ENCODE measurements at regions not wholly inside any gene's neighbourhood (a gene's known extent, or its start where the extent isn't known, plus 50 kb on each side); places are given as distances from the start of the nearest gene placed in this dataset.

GRCh38 chr11:92123540-92123939 is 101.1 kb upstream of the FAT3 start:
- no peaks in the 10 kb centered on the region for H3K4me1 ChIP-seq
- no peak overlapping the region for H3K4me3 ChIP-seq
- no peak overlapping the region for H3K9ac ChIP-seq (ENCODE audit: low read depth in 2 of 2, low read length in 2 of 2)
- no peaks in the 10 kb centered on the region for H3K36me3 ChIP-seq
- TF ChIP-seq CTCF (IDR thresholded peaks at IDR 0.05), result no peak
- no peaks in the 10 kb centered on the region for H3K27me3 ChIP-seq
- DNase-seq, result no peak
- intact Hi-C loops (cut with DNase I), result no loop called here
- H3K27ac ChIP-seq, result no peak overlapping the region
- H3K9me3 ChIP-seq, result no peaks in the 10 kb centered on the region

DNA sequence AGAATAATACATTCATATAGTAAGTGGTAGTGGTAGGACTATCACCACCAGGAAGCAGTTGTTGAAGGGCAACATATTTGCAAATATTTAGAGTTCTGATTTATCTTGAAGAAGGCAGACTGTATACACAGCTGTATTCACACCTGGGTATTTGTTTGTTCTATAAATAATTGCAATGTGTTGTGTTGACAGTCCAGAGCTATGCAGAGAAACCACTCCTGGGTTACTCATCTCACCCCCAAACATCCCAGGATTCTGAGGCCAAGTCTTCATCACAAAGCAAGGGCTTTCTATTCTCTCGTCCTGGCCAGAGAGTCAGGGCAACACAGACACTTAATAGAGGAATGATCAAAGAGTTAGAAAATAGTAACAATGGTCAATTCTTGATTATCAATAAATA is 102.1 kb upstream of the FAT3 start:
- no peak for DNase-seq
- Histone ChIP-seq H3K36me3 (no peaks in the 10 kb centered on the region), H3K9me3 (no peaks in the 10 kb centered on the region), H3K4me3 (no peak overlapping the region), H3K27me3 (no peaks in the 10 kb centered on the region), H3K9ac (ENCODE audit: low read depth in 2 of 2, low read length in 2 of 2) (no peak overlapping the region), H3K4me1 (no peaks in the 10 kb centered on the region), H3K27ac (no peak overlapping the region)
- intact Hi-C loops (cut with DNase I), result no loop called here
- TF ChIP-seq CTCF (IDR thresholded peaks at IDR 0.05), result no peak

GRCh38 chr11:92111287-92111686 is 113.3 kb upstream of the FAT3 start:
- no peak for DNase-seq
- no peaks in the 10 kb centered on the region for H3K36me3 ChIP-seq
- no peak overlapping the region for H3K9ac ChIP-seq (ENCODE audit: low read depth in 2 of 2, low read length in 2 of 2)
- H3K27me3 ChIP-seq, result no peaks in the 10 kb centered on the region
- H3K9me3 ChIP-seq, result no peaks in the 10 kb centered on the region
- no peak overlapping the region for H3K27ac ChIP-seq
- H3K4me3 ChIP-seq, result no peak overlapping the region
- TF ChIP-seq CTCF (IDR thresholded peaks at IDR 0.05), result no peak
- H3K4me1 ChIP-seq, result no peaks in the 10 kb centered on the region
- intact Hi-C loops (cut with DNase I), result no loop called here

DNA sequence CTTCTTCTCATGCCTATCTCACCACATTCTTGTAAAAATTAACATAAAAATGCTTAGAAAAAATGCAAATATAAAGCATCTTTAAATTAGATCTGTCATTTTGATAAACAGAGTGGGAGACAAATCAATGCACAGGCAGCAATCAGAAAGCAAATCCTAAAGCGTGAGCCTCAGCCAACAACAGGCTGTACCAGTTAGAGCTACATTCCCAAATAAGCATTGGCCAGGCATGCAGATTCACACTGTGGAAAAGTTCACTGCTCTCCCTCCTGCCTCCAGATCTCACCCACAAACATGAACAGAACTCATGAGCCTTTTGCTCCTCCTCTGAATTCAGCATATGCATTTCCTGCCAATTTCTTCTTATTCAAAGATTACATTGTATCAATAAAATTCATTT is 115.2 kb upstream of the FAT3 start:
- no peak for DNase-seq
- H3K9me3 ChIP-seq, result no peaks in the 10 kb centered on the region
- H3K36me3 ChIP-seq, result no peaks in the 10 kb centered on the region
- H3K9ac ChIP-seq (ENCODE audit: low read depth in 2 of 2, low read length in 2 of 2), result no peak overlapping the region
- no peak overlapping the region for H3K27ac ChIP-seq
- H3K27me3 ChIP-seq, result no peaks in the 10 kb centered on the region
- no peak overlapping the region for H3K4me3 ChIP-seq
- H3K4me1 ChIP-seq, result no peaks in the 10 kb centered on the region
- no peak for TF ChIP-seq CTCF (IDR thresholded peaks at IDR 0.05)
- intact Hi-C loops (cut with DNase I), result no loop called here

GRCh38 chr11:92107331-92107730 is 117.3 kb upstream of the FAT3 start:
- H3K4me3 ChIP-seq, result no peak overlapping the region
- no peaks in the 10 kb centered on the region for H3K27me3 ChIP-seq
- no peaks in the 10 kb centered on the region for H3K9me3 ChIP-seq
- intact Hi-C loops (cut with DNase I), result no loop called here
- H3K4me1 ChIP-seq, result no peaks in the 10 kb centered on the region
- no peaks in the 10 kb centered on the region for H3K36me3 ChIP-seq
- no peak overlapping the region for H3K27ac ChIP-seq
- DNase-seq, result no peak
- no peak for TF ChIP-seq CTCF (IDR thresholded peaks at IDR 0.05)
- H3K9ac ChIP-seq (ENCODE audit: low read depth in 2 of 2, low read length in 2 of 2), result no peak overlapping the region

GRCh38 chr11:92104349-92104748 is 120.3 kb upstream of the FAT3 start:
- Histone ChIP-seq H3K4me3 (no peak overlapping the region), H3K4me1 (no peaks in the 10 kb centered on the region), H3K36me3 (no peaks in the 10 kb centered on the region), H3K27me3 (no peaks in the 10 kb centered on the region), H3K9ac (ENCODE audit: low read depth in 2 of 2, low read length in 2 of 2) (no peak overlapping the region), H3K27ac (no peak overlapping the region), H3K9me3 (no peaks in the 10 kb centered on the region)
- intact Hi-C loops (cut with DNase I), result no loop called here
- TF ChIP-seq CTCF (IDR thresholded peaks at IDR 0.05), result no peak
- DNase-seq, result no peak
